ENCODE measurements at regions not wholly inside any gene's neighbourhood (a gene's known extent, or its start where the extent isn't known, plus 50 kb on each side); places are given as distances from the start of the nearest gene placed in this dataset.

- no peak for TF ChIP-seq CTCF (IDR thresholded peaks at IDR 0.05)
- no peak for TF ChIP-seq ATF2 (CRISPR knock-in tag; IDR thresholded peaks at IDR 0.05; ENCODE audit: borderline replicate concordance, low read depth)
- TF ChIP-seq GABPB1 (CRISPR knock-in tag; IDR thresholded peaks at IDR 0.05) = no peak
- TF ChIP-seq CREB1 (CRISPR knock-in tag; IDR thresholded peaks at IDR 0.05) = no peak
- TF ChIP-seq IRF2 (CRISPR knock-in tag; IDR thresholded peaks at IDR 0.05; ENCODE audit: borderline replicate concordance, low read depth) = no peak
- TF ChIP-seq FOXP1 (CRISPR knock-in tag; IDR thresholded peaks at IDR 0.05; ENCODE audit: borderline replicate concordance) = no peak
- no peak for TF ChIP-seq E2F4 (CRISPR knock-in tag; IDR thresholded peaks at IDR 0.05; ENCODE audit: borderline replicate concordance, low read depth)
- no peak for TF ChIP-seq KAT7 (CRISPR knock-in tag; IDR thresholded peaks at IDR 0.05; ENCODE audit: borderline replicate concordance)
- TF ChIP-seq ESRRA (CRISPR knock-in tag; IDR thresholded peaks at IDR 0.05; ENCODE audit: borderline replicate concordance) = no peak
- no peak for TF ChIP-seq ZNF425 (CRISPR knock-in tag; conservative IDR thresholded peaks at IDR 0.05)
- no peak for TF ChIP-seq FOXJ3 (CRISPR knock-in tag; IDR thresholded peaks at IDR 0.05; ENCODE audit: borderline replicate concordance)
- no peak for TF ChIP-seq ZNF281 (CRISPR knock-in tag; IDR thresholded peaks at IDR 0.05)
- no peak for TF ChIP-seq ZNF263 (CRISPR knock-in tag; IDR thresholded peaks at IDR 0.05; ENCODE audit: low read depth)
- no peak for TF ChIP-seq IRF1 (CRISPR knock-in tag; IDR thresholded peaks at IDR 0.05)
Measured at GRCh38 chr7:142348921-142349405, 91.1 kb upstream of the PRSS58 start.
